Dermis microvascular lymphatic vessel endothelial cell (primary cell): ENCODE measurements at regions not wholly inside any gene's neighbourhood (a gene's known extent, or its start where the extent isn't known, plus 50 kb on each side); places are given as distances from the start of the nearest gene placed in this dataset.

ENCODE experiments used
- DNase-seq, 2 donors: peaks; one replicate each; pipeline versions ENCODE4 v3.0.0 to v3.0.0-alpha.2; 2010; ENCODE audit warnings: low read depth in 2 of 2

DNA sequence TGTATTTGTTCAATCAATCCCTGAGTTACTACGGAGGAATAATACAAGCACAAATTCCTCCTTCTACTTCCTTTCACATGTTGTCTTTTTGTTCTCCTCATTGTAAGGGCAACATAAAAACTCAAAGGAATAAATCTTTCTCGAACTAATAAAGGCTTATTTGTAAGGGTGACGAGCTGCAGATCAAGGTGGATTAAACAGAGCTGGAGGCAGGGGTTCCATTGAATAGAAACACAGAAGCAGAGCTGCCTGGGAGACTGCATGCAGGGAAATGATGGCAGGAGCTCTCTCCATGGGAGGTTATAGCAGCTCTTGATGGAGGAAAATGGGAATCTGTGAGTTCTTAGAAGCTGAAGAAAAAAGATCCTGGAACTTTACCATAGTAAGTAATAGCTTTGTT is 160.2 kb downstream of the CYYR1 start:
- no peak for DNase-seq

DNA sequence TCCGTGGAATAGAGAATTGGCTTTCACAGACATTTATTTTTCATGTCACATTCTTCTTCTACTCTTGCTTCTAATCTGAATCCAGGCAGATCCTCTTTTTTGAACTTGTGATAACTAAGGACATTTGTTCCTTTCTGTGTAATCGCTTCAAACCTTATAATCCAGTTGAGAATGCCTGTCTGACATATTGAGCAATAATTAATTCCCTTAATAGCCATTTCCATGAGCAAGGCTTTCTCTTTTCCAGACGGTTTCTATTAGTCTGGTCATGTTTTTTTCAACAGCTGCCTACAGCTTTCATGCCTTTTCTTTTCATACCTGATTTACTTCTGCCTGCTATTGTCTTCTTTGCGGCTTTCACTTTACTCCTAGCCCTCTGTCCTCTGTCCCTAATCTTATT is 163.4 kb downstream of the CYYR1 start:
- DNase-seq = no peak

DNA sequence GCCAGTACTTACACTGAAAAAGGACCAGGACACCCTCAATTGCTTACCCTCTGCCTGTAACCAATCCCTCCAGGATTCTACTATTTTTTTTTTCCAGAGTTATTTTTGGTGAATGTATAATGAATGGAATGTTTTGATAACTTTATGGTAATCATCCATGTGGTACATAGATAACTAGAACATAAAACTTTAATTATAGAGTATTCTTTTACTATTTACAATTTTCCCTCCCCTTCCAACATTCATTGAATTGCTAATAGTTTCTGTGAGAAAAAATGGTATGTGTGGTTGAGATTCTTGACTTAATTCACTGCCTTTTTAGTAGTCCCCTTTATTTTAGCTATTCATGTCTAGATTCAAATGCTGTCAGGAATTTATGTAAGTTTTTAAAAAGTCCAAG is 164.6 kb downstream of the CYYR1 start:
- no peak for DNase-seq

DNA sequence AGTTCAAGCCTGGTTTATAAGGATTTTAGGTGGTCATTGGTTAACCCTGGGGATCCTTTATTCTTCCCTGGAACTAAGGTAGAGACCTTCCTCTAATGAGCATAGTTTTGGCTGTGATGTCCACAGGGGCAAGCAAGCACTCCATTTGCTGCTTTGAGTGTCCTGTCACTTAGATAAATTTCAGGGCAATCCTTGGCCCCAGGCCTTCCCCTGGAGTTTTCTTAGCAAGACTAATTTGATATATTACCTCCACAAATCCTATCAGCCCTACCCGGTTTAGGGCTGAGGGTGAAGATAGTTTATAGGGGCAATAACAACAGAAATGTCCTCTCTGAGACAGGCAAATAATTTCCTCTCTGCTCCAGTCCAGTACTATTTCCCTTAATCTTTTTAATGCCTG is 166.6 kb downstream of the CYYR1 start:
- DNase-seq = no peak

DNA sequence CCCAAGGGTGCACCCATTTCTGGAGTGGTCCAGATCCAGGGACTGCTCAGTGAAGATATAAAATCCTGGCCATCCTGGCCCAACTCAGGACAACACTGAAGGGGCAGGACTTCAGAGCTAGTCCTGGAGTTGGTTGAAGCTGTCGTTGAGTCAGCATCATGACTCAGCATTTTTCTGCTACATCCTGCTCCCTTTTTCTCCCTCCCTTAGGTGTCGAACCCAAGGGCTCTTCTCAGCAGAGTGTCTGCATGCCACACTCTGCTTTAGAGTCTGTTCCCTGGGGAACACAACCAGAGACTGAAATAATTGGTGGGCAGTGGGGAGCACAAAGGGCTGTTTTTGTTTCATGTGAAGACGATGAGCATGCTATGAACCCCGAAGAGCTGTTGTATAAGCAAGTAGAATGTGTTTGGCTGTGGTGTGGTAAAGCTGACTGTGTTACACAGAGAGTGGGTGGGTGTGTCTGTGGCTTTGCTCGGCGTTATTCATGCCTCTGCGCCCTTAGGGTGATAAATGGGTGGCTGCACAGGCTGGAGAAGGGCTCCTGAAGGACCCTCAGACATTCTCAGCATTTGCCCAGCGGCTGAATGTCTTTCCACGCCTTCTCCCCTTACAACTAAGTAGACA is 167.2 kb downstream of the CYYR1 start:
- DNase-seq = peak in 1 of 2 donors; percentile 23

DNA sequence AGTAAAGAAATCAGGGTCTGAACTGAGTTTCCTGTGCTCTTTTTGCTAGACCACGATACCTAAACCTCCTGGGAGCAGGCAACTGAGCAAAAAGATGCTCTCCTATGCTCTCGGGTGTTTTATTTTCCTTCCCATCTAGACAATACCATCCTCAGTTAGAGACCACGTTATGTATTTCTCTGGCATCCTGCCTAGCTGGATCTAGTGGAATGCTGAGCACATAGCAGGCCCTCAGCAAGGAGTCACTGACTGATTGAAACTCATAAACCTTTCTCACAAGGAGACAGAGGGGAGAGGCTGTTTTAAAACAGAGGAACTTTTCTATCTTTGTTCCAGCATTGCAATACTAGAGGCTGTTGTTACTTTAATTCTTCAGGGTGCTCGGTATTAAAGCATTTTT is 168.0 kb downstream of the CYYR1 start:
- no peak for DNase-seq

DNA sequence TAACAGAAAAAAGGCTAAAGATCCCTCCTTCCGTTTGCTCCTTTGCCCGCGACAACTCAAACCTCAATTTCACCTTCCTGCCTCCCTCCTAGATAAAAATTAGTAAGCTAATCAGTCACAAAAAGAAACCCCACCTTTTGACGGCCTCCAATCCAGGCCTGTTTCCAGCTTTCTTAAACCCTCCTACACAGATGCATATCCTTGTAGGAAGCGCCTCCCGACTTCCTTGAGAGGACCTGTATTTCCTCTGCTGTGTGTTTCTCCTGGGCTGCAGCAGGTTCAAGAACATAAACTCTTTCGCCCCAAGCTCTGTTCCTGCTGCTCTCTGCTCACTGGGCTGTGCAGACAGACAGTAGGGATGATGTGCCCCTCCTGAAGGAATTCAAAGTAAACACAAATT is 168.8 kb downstream of the CYYR1 start:
- no peak for DNase-seq

DNA sequence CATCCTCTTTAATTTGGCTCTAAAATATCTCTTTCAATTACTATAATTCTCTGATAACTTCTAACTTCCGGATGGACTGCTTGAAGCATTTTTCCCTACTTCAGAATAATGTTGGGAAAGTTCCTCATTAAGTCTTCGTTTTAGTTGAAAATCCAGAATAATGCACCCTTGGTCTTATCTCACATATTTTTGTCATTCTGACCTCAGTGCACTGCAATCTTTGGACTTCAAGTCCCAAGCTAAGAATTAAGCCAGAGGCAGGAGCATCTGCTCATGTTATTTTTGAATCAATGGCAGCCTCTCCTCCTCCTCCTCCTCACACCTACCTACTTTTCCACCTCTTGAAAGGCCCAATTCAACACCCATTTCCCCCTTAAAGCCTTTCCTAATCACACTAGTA is 169.8 kb downstream of the CYYR1 start:
- no peak for DNase-seq

DNA sequence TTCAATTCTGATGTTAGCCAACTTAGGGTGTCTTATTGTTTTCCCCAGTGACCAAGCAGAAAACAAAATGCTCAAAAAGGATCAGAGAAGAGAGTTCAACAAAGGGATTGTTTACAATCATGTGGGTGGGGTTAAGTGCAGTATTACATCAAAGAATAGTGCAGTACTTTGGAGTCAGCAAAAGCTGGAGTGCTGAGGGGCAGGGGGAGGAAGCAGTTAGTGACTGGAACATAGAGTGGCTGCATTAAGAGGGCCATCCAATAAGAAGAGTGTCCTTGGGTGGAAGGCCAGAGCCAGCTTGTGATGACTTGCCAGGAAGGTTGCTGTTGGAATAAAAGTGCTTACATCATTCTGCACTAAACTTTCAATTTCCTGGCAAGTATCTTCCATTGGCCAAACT is 175.5 kb downstream of the CYYR1 start:
- DNase-seq = no peak

DNA sequence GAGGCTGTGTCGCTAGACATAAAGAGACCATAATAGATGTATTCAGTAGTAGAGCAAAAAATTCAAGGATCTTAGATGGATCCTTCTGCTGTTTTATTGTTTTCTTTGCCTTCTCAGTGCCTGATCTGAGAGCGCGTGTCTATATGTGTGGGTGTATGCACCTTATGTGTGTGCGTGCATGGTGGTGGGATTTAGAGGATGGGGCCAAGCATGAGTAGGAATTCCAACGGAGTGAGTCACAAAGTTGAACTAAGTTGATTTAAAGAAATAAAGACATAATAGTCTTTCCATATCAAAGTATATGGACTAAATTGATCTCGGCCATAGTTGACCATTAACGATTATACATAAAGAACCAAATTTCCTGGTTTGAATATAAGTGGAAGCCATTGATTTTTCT is 178.7 kb downstream of the CYYR1 start:
- no peak for DNase-seq

DNA sequence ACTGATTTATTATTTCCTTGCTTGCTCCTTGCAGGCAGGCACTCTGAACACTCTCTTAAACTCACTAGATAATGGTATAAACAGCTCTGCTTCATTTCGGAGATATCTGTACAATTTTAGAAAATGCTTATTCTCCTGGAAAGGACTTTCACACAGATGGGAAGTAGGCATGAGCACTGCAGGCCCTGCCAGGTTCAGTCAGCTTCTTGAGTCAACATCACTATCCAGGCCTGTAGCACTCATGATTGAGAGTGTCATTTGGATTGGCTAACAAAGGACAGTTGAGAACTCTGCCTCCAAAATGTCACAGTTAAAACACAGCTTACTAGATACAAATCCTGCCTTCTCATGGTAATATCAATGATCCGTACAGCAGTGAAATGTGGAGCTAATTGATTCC is 181.9 kb downstream of the CYYR1 start:
- DNase-seq = no peak

DNA sequence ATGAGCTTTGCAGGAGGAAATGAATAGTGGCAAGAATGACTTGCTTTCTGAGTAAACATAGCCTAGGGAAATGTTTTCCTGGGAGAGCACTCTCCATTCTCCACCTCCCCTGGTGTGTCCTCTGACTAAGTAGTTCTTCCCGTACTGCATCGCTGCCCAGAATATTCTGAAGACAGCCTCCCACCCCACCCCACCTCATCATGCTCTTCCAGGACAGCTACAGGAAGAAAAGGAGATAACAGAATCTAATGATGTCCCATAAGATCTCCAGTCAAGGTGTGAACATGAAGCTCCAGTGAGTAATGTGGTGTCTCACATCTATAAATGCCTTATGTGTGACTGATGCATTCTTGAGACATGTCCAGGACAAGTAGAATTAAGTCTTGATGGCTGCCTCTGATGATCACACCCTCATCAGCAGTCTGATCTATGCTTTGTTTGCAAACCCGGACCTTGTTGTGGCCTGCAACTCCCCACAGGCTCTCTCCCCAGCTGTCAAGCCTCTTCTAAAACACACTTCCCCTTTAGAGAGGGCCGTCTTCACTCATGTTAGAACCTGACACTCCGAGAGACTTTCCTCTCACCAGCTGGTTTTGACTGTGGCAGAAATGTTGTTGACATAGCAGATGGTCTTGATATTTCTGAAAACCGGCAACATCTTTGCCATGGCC is 183.0 kb downstream of the CYYR1 start:
- DNase-seq = no peak

DNA sequence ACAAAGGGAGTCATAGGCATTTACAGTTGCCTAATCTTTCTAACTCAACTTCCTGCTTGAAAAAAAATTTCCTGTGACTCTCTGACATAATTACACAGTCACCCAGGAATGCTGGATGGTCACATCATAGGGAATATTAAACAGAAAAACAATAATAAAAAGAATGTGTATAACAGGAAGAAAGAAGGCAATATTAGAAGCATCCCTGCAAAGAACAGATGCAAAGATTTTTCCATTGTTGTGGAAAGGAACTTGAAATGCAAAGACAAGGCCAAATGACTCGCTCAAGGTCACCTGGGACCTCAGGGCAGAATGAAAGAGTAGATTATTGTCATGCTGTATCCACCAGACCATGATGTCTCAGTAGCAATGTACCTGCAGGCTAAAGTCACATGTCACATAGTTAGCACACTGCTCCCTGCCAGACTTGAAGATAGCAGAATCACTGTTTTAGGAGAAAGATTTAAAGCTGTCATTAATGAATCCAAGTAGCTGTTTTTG is 184.3 kb downstream of the CYYR1 start:
- DNase-seq = peak; percentile 16 to 28

DNA sequence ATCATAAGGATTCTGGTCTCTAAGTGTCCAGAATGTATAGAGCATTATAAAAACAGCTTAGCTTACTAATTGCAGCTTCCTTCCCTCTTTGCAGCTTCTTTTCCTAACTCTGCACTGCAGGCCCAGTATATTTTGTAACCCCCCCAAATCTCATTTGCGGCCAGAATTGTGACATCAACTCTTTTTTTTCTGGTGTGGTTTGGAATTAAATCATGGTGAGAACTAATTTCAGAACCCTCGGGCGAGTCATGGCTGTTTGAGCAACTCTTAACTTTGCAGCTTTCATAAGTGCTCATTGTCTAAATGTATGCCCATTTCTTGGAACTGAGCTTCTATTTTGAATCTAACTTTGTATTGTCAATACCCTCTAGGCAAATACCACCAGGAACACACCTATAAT is 187.4 kb downstream of the CYYR1 start:
- no peak for DNase-seq

DNA sequence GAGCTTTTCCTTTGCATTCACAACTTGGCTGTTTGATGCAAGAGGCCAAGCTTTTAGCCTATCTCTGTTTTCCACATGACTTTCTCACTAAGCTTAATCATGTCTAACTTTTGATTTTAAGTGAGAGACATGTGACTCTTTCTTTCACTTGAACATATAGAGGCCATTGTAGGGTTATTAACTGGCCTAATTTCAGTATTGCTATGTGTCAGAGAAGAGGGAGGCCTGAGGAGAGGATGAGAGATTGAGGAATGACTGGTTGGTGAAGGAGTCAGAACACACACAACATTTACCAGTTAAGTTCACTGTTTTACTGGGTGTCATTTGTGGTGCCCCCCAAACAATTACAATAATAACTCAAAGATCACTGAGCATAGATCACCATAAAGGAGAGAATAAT is 193.5 kb downstream of the CYYR1 start:
- no peak for DNase-seq

DNA sequence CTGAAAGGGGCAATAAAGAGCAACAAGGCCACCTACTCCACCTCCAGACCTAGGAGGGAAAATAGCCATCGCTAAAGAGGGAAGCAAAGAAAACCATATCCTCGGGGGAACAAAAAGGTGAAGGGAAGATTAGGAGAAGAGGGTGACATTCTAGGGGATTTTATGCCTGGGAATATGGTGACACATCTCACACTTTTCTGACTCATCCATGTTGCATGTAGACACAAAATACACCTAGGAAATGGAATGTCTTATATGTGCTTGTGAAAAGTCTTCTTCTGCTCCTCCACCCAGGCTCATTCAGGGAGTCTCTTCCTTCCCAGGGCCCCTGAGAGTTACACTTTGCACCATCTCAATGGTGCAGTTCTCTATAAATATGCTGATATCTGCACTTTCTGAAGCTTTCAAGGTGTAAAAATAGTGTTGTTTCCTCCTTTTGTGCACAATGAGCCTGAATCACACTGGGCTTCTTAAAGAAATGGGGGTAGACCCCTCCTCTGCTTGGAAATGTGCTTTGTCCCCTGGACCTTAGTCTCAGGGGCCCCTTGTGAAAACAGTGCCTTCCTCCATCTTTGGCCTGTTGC is 195.9 kb downstream of the CYYR1 start:
- no peak for DNase-seq

DNA sequence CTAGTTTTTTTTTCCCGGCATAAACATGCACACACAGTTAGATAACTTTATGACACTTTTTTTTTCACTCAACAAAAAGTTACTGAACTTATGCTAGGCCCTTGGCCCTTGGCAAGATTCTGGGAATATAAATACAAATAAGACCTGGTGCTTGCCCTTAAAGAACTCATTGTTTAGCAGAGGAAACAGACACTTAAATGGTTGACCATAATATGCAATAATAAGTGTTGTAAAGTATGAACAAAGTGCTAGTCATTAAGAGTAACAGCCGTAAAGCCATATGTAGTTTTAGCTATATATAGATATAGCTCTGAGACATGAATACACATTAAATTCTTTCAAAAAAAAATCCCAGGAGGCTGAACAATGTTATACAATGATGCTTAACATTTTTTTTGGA is 198.3 kb downstream of the CYYR1 start:
- no peak for DNase-seq

DNA sequence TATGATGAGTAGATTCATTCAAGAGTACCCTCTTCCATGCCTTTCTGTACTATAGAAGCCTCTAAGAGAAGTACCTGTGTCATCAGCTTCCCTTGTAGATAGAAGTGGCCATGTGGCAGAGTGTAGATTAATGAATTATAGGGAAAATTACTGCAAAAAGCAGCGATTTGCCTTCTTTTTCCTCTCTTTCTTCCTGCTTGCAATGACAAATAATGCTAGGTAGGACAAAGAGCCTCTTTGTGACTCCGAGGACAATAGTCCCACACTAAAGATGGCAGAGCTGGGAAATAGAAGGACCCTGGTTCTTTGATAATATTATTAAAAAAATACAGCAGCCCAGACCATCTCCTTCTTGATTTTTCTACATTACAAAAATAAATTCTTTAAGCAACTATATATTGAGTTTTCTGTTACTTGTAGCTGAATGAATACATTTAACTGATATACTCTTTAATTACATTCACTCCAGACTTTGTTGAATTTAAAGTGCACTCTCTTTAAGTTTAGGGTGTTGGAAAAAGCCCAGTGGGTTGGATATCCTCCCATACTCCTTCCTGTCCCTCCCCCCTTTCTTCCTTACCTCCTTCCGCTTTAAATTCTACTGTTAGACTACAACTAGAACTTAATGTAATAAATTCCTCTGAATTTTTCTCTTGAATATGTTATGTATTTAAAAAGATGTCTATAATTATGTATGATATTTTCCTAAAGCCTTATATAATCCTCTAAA is 198.2 kb upstream of the APP start:
- no peak for DNase-seq

DNA sequence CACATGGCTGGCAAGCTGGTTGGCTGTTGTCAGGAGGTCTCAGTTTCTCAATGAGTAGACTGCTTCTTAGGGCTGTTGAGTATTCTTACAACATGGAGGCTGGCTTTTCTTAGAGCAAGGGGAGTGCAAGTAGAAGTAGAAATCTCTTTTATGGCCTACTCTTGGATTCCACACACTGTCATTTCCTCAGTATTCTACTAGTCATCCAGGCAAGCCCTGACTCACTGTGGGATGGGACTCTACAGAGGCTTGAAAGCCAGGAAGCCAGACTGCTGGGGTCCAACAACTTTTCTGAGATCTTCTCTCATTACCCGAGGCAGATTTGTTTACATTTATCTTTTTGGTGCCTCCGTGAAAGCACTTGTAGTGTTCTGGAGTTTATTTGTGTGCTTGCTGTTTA is 196.2 kb upstream of the APP start:
- no peak for DNase-seq

DNA sequence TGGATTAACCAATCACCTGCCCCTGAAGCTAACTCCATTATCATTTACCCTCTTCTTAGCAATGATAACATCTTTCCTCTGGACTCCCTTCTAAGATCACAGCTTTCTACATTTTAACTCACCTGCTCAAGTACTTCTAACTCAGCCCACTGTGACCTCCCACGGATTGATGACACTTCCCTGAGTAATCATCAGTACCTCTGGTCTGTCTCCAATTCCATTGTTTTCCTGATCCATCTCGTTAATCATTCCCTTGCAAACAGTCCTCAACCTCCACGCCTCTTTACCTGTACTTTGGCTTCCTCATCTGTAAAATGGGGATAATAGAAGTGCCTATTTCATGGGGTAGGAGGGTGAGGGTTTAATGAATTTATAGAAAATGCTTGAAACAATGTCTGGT is 195.3 kb upstream of the APP start:
- no peak for DNase-seq

DNA sequence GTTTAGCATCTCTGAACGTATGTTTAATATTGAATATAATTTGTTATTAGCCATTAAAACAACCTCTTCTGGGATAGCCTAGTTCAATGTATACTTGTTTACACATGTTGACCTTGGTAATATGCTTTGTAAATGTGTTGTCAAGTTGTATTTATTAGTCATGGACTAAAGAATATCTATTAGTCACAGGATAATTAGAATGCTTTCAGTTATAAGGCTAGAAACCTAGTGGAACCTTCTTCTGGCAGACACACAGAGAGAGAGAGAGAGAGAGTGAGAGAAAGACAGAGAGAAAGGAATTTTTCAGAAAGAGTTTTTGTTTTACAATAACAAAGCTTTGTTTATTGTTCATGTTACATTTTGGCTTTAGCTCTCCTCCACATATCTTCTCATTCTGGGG is 181.1 kb upstream of the APP start:
- no peak for DNase-seq

DNA sequence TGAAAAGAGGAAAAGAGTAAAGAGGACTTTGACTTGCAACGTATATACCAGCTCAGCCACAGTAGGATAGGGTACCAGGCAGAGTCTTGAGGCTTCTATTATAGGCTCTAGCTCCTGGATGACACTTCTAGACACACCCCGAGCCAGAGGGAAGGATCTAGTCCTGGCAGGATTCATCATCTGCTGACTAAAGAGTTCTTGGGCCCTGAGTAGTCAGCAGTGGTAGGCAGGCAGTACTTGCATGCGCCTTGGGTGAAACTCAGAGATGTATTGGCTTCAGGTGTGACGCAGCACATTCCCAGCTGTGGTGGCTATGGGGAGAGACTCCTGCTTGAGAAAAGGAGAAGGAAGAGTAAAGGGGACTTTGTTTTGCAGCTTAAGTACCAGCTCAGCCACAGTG is 162.3 kb upstream of the APP start:
- DNase-seq = no peak
